ENCODE measurements at regions not wholly inside any gene's neighbourhood (a gene's known extent, or its start where the extent isn't known, plus 50 kb on each side); places are given as distances from the start of the nearest gene placed in this dataset.
"Not testable (repeated sequence)": the region's sequence is repeated elsewhere in the genome, so short reads cannot be mapped to it uniquely, and the experiment has no call there.

- not testable (repeated sequence) for DNase-seq
Observed at GRCh38 chr4:32939222-32939621, 2219.1 kb downstream of the PCDH7 start.

DNA sequence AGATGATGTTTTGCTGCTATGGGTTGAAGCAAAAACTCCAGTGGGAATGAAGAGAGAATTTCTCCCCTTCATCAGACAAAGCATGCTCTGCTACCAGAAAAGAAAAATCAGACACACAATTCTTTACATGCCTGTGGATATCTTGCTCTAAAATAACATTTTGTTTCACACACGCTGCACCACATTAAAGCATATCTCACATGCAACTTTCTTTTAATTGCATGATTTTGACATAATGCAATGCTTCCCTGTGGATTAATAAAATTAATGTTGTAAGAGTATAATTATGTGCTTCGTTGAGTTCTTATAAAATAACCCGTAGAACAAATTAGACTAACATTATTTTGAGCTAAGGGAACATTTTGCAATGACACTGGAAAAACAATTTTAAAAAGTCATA lies 2230.7 kb downstream of the PCDH7 start:
- no peak for DNase-seq

- no peak for DNase-seq
Observed at GRCh38 chr4:32958586-32958985, 2238.4 kb downstream of the PCDH7 start.

GRCh38 chr4:32962100-32962499 lies 2241.9 kb downstream of the PCDH7 start:
- no peak for DNase-seq

DNA sequence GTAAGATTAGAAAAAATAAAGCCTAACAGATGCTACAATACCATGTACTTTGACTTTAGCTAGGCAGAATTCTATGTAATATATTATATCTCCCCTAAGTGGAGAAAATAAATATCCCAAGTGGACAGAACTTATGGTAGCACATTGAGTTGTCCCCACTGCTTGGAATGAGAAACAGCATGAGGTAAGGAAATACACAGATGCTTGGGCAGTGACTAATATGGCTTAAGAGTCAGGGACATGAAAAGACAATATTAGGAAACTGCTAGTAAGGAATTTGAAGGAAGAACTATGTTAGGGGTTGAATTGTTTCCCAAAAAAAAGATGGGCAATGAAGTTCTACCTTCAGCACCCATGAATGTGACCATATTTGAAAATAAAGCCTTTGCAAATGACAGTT lies 2265.1 kb downstream of the PCDH7 start:
- DNase-seq = no peak

GRCh38 chr4:32986236-32986635 lies 2266.1 kb downstream of the PCDH7 start:
- DNase-seq = no peak

GRCh38 chr4:32987111-32987510 lies 2266.9 kb downstream of the PCDH7 start:
- no peak for DNase-seq

GRCh38 chr4:32988165-32988811 lies 2268.1 kb downstream of the PCDH7 start:
- no peak for DNase-seq

DNA sequence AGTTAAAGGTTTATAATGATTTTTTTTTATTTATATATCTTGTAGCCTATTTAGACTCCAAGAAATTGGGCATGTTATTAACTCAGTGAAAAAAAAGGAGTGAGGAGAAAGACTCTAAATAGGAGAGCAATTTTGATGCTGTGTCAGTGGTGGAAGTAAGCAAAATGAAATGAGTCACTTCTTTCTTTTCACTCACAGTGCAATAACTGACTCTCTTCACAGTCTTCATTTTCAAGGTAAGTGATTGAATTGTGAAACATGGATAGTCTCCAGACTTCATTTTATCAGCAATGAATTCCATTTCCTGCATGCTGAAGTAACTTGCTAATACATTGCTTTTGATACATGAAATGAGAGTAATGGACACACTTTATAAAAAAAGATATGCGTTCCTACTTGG lies 2271.5 kb downstream of the PCDH7 start:
- no peak for DNase-seq

DNA sequence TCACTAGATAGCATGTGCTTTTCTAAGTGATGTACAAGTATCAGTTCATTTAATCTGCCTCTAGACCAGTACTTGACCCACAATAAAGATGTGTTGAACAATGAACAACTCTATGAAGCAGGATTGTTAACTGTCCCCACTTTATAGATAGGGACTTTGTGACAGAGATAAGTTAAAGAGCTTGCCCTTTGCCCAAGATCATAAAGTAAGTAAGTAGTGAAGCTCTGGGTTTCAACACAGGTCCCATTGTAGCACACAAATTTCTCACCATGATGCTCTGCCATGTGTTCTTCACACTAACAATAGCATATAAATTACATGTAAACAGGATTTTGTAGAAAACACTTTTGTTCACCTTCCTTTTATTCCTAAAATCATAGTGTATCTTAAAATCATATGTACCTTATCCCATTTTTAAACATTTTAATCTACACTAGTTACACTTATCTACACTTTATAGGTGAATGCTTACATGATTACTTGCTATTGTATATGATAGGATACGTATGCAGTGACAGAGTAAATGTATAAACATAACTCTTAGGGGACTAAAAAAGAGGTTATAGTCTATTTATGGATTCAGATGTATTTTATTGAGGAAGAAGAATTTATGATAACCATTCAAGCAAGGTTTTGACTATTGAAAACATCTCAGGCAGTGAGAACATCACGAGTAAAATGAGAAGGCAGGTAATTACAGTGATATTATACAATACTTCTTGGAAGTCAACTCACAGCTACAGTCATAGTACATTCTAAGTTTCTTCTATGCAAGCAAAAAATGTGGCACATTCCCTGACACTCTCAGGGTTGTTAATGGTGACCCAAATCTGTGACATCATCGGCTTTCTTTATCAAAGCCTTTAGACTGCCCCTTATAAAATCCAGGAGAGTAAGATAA lies 2275.1 kb downstream of the PCDH7 start:
- DNase-seq = no peak

DNA sequence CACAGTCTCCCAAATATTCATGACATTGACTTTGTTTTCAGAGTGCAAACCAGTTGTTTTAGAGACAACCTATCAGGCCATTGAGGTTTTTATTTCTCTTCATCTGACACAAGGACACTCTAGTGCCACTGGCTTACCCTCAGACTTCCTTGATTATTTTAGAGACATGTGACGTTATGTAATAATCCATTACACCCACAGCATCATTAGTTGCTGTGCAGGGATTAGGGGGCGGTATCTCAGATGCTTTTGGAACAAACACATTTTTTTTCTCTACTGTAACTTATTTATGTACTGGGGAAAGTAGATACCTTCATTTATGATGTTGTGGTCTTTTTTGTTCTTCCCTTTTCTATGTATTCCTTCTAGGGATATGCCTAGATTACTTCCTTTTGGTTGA lies 2293.1 kb downstream of the PCDH7 start:
- DNase-seq = no peak

DNA sequence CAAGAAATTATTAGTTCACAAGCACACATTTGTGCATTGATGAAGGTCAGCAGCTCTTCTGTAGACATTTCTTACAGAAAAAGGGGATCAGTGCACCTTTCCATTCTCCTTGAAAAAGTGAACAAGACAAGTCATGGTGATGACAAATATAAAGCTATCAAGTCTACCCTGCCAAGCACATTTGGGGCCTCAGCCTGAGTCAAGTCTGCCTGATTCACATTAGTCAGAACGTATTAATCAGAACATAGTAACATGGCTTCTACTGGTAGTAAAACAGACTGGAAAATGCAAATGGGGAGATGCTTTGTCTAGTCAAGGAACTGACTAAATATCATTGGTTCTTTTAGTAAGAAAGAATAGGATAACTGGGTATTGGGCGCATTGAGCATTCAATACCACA lies 2305.1 kb downstream of the PCDH7 start:
- no peak for DNase-seq

DNA sequence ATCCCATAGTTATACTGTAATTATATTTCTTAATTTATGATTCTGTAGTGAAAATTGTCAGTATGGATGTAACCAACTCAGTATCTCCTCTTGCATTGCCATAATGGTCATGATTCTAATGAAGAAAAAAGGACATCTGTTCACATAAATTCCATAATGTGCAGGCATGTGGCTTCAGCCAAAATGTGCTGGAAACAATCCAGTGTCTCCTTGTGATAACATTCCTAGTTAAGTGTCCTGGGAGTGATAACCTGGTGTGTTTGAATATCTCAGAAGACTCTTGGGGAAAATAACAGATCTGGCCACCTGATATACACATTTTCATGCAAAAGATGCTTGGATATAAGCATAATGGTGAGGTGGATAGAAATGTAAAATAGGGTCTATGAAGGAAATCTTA lies 2309.8 kb downstream of the PCDH7 start:
- DNase-seq = no peak

DNA sequence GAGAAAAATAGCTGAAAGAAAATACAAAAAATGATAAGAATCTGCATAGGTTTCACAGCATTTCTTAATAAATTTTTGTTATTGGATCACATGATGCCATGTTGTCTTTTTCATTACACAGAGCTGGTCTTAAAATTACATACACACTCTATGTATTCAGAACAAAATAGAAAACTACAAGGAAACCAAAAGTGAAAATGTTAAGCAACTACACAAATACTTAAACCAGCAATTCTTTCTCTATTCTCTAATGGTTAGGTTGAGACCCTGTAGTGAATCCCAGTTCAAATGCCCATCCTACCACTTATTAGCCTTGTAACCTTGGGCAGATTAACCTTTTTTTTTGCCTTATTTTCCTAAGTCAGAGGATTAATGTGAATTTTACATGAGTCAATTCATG lies 2311.2 kb downstream of the PCDH7 start:
- no peak for DNase-seq

DNA sequence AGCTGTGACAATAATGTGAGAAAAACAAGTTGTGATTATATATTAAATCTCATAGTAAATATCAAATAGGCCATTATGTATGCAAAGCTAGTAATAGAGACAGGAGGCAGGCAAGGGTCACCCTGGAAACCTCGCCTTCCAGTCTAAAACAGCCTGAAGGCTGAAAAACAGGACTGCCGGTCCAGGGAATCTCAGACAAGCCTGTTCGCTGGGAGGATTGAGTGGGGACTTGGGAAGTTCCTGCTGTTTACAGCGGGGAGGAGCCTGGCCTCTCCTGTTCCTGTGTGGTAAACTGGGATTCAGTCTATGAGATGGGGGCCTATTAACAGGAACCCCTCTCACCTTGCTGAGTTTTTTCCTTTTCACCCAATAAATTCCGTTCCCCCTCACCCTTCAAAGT lies 2317.3 kb downstream of the PCDH7 start:
- DNase-seq = no peak

- DNase-seq = no peak
Observed at GRCh38 chr4:33045334-33045733, 2325.2 kb downstream of the PCDH7 start.

- no peak for DNase-seq
Observed at GRCh38 chr4:33052241-33052640, 2332.1 kb downstream of the PCDH7 start.

GRCh38 chr4:33054161-33054560 lies 2334.0 kb downstream of the PCDH7 start:
- no peak for DNase-seq

DNA sequence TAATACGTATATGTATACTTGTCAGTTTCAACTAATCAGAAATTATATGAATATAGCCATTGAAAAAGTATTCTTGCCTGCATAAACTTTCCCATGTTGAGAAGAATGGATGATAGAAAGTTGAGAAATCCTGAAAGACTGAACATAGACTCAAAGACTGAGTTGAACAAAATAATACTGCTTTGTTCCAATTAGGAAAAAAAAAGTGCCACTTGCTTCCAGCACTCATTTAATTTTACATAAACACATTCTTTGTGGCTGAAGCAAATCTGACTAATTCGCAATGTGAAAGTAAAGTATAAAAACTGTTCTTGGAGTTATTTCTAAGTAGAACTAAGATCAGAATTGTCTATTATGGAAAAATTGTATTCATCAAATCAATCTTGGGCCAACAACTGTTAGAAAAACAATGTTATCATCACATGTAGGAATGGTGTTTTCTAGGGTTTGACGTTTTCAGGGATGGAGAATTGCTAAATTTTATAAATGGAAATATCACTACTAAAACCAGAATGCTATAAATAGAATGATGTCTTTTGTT lies 2334.6 kb downstream of the PCDH7 start:
- DNase-seq = no peak

DNA sequence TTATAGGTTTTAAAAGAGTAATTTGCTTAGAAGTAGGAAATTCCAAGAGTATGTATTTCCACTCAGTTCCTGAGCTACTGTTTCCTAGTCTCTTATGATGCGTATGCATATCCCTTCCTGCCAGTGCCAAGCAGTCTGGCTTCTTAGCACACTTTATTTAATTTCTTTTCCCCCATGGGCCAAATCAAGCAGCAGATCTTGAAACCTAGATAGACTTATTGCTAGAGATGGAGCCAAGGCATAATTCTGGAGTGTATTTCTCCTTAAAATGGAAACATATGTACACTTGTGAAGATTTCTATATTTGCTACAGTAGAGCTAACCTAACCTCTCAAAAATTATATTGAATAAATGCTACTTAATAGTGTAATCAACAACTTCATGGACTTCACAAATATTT lies 2337.6 kb downstream of the PCDH7 start:
- DNase-seq = no peak

GRCh38 chr4:33058998-33059397 lies 2338.8 kb downstream of the PCDH7 start:
- no peak for DNase-seq

DNA sequence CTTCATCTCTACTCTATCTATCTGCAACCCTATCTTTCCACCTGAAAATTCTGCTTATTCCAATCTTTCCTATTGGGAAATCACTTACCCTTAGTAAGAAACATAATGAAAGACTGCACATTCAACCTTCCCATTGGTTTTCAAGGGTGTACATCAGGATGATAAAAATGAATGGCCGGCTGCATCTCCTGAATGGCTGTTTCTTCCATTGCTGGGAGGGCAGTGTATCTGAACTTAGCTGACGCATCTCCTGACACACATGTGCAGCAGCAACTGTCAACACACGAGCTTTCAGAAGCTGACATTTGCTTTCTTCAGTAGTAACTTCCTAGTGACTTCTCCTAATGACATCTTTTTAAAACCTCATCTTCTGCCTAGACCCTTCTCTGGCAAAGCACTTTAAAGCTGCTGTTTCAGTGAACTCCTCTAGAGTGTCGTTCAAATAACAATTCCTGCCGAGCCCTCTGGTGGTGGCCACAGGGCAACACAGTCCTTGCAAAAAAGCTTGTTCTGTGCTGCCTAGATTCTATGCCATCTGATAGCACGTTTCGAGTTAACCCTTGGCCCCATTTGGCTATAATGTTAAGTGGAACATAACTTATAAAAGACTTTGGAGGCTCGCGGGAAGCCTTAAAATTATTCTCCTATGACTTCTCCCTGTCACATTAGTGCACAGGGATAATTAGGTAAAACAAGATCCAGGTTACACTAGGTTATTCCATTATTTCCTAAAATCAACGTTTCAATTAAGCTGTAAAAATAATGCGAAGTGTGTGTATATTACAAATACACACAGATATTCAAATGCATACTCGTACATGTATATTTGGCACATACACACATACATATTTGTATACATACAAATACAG lies 2340.7 kb downstream of the PCDH7 start:
- no peak for DNase-seq

DNA sequence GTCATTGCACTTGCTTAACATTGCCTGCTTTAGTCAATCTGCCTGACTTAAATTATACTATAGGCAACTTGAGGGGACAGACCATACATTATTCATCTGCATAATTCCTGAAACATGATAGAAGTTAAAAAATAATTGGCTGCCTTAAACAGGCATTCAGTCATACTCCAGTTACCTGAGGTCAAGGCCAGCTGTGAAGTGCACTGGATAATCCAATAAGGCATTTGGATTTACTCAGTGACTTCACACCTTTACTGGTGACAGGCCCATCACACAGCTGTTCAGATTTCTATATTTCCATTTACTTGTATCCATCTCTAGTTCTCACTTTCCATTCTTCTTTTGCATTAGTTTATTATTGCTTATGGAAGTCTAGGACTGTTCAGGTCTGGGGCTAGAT lies 2341.6 kb downstream of the PCDH7 start:
- DNase-seq = no peak

Data from NCI-H774 (cell line).